A549 (cell line): ENCODE measurements at regions not wholly inside any gene's neighbourhood (a gene's known extent, or its start where the extent isn't known, plus 50 kb on each side); places are given as distances from the start of the nearest gene placed in this dataset.

ENCODE experiments used
- ATAC-seq, 2 experiments: fragments of 200-7000 bp in 1 of 2; fragments of >200 bp in 1 of 2; cut with Nextera tagmentation in 1 of 2; cut with Tn5 transposase in 1 of 2; 3 replicates each; pipeline versions ENCODE4 v1.8.0 to v1.9.1; 2018 to 2020; ENCODE audit warnings: mild to moderate bottlenecking in 1 of 2, moderate library complexity in 1 of 2
- CTCF ChIA-PET: fragments of 300-600 bp; sonication (Branson Sonifier 250); formaldehyde crosslinking; extraction: SDS; loops from one replicate; lab custom pipeline; 2021; ENCODE audit warnings: antibody characterized with exemption, inconsistent platforms; lab: Yijun Ruan, JAX
- POLR2A ChIA-PET: fragments of 350-600 bp; formaldehyde crosslinking; extraction: SDS; loops from one replicate; lab custom pipeline; 2021; ENCODE audit warnings: antibody characterized with exemption, inconsistent platforms; lab: Yijun Ruan, JAX
- DNase-seq, 2 experiments: peaks; one replicate each; pipeline versions ENCODE4 v3.0.0 to v3.0.0-alpha.2; 2011 to 2016; ENCODE audit warnings: low read depth in 1 of 2, low spot score in 1 of 2
- FAIRE-seq: peaks from 2 replicates; lab custom pipeline; 2011; peaks lifted over from hg19 to GRCh38; lab: Jason Lieb, UNC
- H3K27ac ChIP-seq, 2 experiments: fragments of >200 bp; sonication (Bioruptor Twin); formaldehyde crosslinking; 3 replicates each; pipeline ENCODE4 v1.5.1; 2016 to 2017
- H3K4me1 ChIP-seq: fragments of >200 bp; sonication (Bioruptor Twin); formaldehyde crosslinking; 3 replicates; pipeline ENCODE4 v1.6.1; 2016
- H3K4me2 ChIP-seq: fragments of >200 bp; sonication (Bioruptor Twin); formaldehyde crosslinking; 3 replicates; pipeline ENCODE4 v1.6.1; 2016
- H3K4me3 ChIP-seq: fragments of >200 bp; sonication (Bioruptor Twin); formaldehyde crosslinking; 3 replicates; pipeline ENCODE4 v1.5.1; 2016
- H3K9me3 ChIP-seq: fragments of >200 bp; sonication (Bioruptor Twin); formaldehyde crosslinking; 3 replicates; pipeline ENCODE4 v1.6.1; 2016
- CTCF ChIP-seq: fragments of >200 bp; sonication (Bioruptor Twin); formaldehyde crosslinking; IDR thresholded peaks from 3 replicates; pipeline ENCODE4 v1.5.1; 2016
- EHF ChIP-seq: fragments of 250-450 bp; sonication (Bioruptor Pico); IDR thresholded peaks from 2 replicates; pipeline ENCODE4 v1.5.0; 2020; ENCODE audit warnings: mild to moderate bottlenecking
- EHMT2 ChIP-seq: fragments of 200-600 bp; sonication (generic); IDR thresholded peaks from 2 replicates; pipeline ENCODE4 v1.6.1; 2016; ENCODE audit warnings: antibody characterized with exemption, low read depth, mild to moderate bottlenecking, moderate library complexity
- HDAC2 ChIP-seq: fragments of 200-600 bp; sonication (generic); IDR thresholded peaks from 2 replicates; pipeline ENCODE4 v1.6.1; 2016
- HEYL ChIP-seq: fragments of 250-450 bp; sonication (Bioruptor Pico); IDR thresholded peaks from 2 replicates; pipeline ENCODE4 v1.8.0; 2021; ENCODE audit warnings: mild to moderate bottlenecking, moderate library complexity
- HMGXB4 ChIP-seq: fragments of 250-450 bp; sonication (Bioruptor Pico); IDR thresholded peaks from 2 replicates; pipeline ENCODE4 v1.5.0; 2021; ENCODE audit warnings: mild to moderate bottlenecking, moderate library complexity, borderline replicate concordance
- KDM5A ChIP-seq: fragments of 200-600 bp; sonication (generic); IDR thresholded peaks from 2 replicates; pipeline ENCODE4 v1.6.1; 2016; ENCODE audit warnings: antibody characterized with exemption, mild to moderate bottlenecking
- PHF8 ChIP-seq: fragments of 200-600 bp; sonication (generic); IDR thresholded peaks from 2 replicates; pipeline ENCODE4 v1.6.1; 2016; ENCODE audit warnings: low read depth, mild to moderate bottlenecking, antibody characterized with exemption, moderate library complexity, borderline replicate concordance
- RAD21 ChIP-seq, 2 experiments: fragments of >200 bp in 1 of 2; sonication (Bioruptor Twin) in 1 of 2; formaldehyde crosslinking in 1 of 2; IDR thresholded peaks in 1 of 2; conservative IDR thresholded peaks in 1 of 2; 2 replicates in 1 of 2; 3 replicates in 1 of 2; pipeline ENCODE4 v1.6.1; 2012 to 2018; ENCODE audit warnings: inconsistent platforms in 1 of 2
- REST ChIP-seq: fragments of 200-600 bp; sonication (generic); IDR thresholded peaks from 2 replicates; pipeline ENCODE4 v1.6.1; 2016; ENCODE audit warnings: antibody characterized with exemption, mild to moderate bottlenecking, moderate library complexity
- RNF2 ChIP-seq: fragments of 200-600 bp; sonication (generic); IDR thresholded peaks from 2 replicates; pipeline ENCODE4 v1.6.1; 2016; ENCODE audit warnings: low read depth, mild to moderate bottlenecking, antibody characterized with exemption, moderate library complexity, borderline replicate concordance
- SMC3 ChIP-seq: fragments of >200 bp; sonication (Bioruptor Twin); formaldehyde crosslinking; IDR thresholded peaks from 3 replicates; pipeline ENCODE4 v1.6.1; 2018; ENCODE audit warnings: inconsistent platforms
- ZFP36 ChIP-seq: fragments of 450-650 bp; IDR thresholded peaks from 2 replicates; pipeline ENCODE4 v1.6.1; 2014; ENCODE audit warnings: borderline replicate concordance; ENCODE audit not compliant: partially characterized antibody
- WGBS: methylation state at CpG from one replicate; pipeline ENCODE4 v1.1.6; 2017; ENCODE audit errors: missing lambda C conversion rate; 5-methylcytosine and 5-hydroxymethylcytosine counted together
- TF ChIP-seq, protein P1 (sequence below): fragments of 450-650 bp; IDR thresholded peaks from 2 replicates; pipeline ENCODE4 v1.6.1; 2014; ENCODE audit warnings: antibody characterized with exemption

DNA sequence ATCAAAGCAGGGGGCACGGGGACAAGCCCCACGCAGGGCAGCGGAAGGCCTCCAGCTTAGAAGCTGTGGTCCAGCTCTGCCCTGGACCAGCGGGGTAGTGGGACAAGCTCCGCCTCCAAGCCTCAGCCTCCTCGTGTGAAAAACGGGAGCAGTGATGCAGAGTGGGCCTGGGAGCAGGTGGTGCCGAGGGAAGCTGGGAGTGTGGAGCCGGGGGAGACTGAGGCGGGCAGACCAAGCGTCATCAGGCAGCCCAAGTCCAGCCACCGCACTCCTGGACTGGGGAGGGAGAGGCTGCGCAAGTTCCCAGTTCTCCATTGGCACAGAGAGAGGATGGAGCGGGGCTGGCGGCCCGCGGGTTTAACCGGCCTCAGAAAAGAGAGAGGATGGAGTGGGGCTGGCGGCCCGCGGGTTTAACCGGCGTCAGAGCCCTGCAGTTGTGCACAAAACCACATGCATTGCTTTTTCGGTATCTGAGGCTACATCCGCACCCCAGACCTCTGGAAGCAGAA lies 68.1 kb upstream of the PHF21B start:
- TF ChIP-seq HEYL: no peak
- TF ChIP-seq, all 56 proteins: peak for 0
- DNase-seq: no peak
- CTCF ChIA-PET: interaction anchor here (0.6 to 1.1 kb wide), 4 partner anchors 9 to 269 kb away, joined by 3 to 4 read pairs (median 4); no protein-coding TSS in a partner anchor
- Histone ChIP-seq H3K4me2 (no peak overlapping the region), H3K27ac (no peak overlapping the region), H3K4me1 (peaks cover 3% of the 10 kb centered on the region), H3K9me3 (no peaks in the 10 kb centered on the region), H3K4me3 (no peak overlapping the region)
- POLR2A ChIA-PET: no interaction called here
- 24% methylated on average over 15 of the region's 25 CpGs for WGBS
- no peak for ATAC-seq
- no peak for FAIRE-seq

- ChIA-PET CTCF (interaction anchor here (0.8 to 1.9 kb wide), 6 partner anchors 14 to 262 kb away, joined by 3 to 5 read pairs (median 3); no protein-coding TSS in a partner anchor), POLR2A (no interaction called here)
- FAIRE-seq: no peak
- H3K4me1 ChIP-seq: peaks cover 6% of the 10 kb centered on the region; the same call in 2 of the 3 replicates
- peak in 1 of 2 experiments; percentile 37 for DNase-seq
- no peak overlapping the region for H3K27ac ChIP-seq
- H3K4me2 ChIP-seq: no peak overlapping the region
- peak; percentile 49 for TF ChIP-seq CTCF
- TF ChIP-seq SMC3: peak; percentile 40; the same call in 1 of the 3 replicates
- no peak for TF ChIP-seq RNF2
- TF ChIP-seq KDM5A: no peak
- TF ChIP-seq, protein P1, sequence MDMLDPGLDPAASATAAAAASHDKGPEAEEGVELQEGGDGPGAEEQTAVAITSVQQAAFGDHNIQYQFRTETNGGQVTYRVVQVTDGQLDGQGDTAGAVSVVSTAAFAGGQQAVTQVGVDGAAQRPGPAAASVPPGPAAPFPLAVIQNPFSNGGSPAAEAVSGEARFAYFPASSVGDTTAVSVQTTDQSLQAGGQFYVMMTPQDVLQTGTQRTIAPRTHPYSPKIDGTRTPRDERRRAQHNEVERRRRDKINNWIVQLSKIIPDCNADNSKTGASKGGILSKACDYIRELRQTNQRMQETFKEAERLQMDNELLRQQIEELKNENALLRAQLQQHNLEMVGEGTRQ: no peak
- TF ChIP-seq RAD21 (conservative IDR thresholded peaks at IDR 0.05 in 1 of 2, IDR thresholded peaks at IDR 0.05 in 1 of 2): peak; percentile 49 to 65; a peak in 4 of 5 replicates
- peak; percentile 100 for TF ChIP-seq ZFP36
- peak; percentile 32 to 69; a peak in 3 of 6 replicates for ATAC-seq
- WGBS: 41% methylated on average over 9 of the region's 9 CpGs
- H3K4me3 ChIP-seq: no peak overlapping the region
- no peaks in the 10 kb centered on the region for H3K9me3 ChIP-seq
Measured at GRCh38 chr22:45082795-45083194, 73.0 kb upstream of the PHF21B start.

DNA sequence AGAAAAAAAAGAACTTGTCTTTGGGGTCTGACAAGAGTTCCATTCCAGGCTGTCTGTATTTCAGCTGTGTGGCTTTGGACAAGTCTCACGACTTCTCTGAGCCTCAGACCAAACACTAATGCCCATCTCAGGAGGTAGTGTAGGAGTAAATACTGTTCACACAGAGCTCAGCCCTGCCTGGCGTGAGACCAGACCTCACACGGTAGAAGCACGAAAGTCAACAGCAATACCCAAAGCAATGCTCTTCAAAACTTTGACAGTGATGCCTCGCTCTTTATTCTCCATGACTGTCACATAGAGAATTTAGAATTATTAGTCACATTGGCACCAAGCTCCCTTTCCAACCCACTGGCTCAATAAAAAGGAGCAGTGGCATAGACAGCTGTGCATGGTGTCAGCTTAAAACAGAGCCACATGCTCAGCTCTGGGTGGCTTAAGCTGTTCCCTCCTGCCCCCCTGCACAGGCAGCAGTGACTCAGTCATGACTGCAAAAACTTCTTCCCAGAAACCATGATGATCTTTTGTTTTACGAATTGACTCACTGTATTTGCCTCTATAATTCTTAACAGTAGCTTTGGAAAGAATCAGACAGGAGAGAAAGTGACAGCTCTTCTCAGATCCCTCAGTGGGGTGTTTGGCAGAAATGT lies 74.0 kb upstream of the PHF21B start:
- H3K27ac ChIP-seq: no peak overlapping the region
- FAIRE-seq: no peak
- no peaks in the 10 kb centered on the region for H3K9me3 ChIP-seq
- H3K4me3 ChIP-seq: no peak overlapping the region
- peak in 1 of 2 experiments; percentile 18 for DNase-seq
- H3K4me2 ChIP-seq: peak overlapping the region; percentile 16; the same call in 1 of the 3 replicates
- no peak for TF ChIP-seq RNF2
- WGBS: 16% methylated on average over 6 of the region's 6 CpGs
- CTCF ChIA-PET: interaction anchor here (0.7 to 1.8 kb wide), 8 partner anchors 9 to 263 kb away, joined by 3 to 6 read pairs (median 4); no protein-coding TSS in a partner anchor
- POLR2A ChIA-PET: no interaction called here
- ATAC-seq: peak; percentile 56 to 58; a peak in 5 of 6 replicates
- H3K4me1 ChIP-seq: peaks cover 6% of the 10 kb centered on the region; the same call in 2 of the 3 replicates

DNA sequence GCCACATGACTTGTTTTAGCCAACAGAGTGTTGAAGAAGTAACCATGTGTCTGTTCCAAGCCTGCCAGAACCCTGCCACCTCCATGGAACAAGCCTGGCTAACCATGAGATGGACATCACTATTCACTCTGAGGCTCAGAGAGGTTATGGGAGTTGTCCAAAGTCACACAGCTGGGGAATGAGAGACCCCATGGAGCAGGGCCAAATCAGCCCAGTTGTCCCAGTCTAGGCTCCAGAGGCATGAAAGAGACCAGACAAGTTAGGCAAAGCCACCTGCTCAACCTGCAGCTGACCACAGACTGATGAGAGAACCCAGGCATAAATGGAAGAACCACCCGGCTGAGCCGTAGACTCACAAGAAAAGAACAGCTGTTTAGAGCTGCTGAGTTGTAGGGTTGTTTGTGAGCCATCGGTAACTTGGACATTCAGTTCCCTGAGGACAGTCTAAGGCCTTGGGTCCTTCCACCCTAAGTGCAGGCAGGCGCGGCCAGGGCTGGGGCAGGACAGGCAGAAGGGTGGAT lies 74.7 kb upstream of the PHF21B start:
- POLR2A ChIA-PET: no interaction called here
- Histone ChIP-seq H3K4me3 (no peak overlapping the region), H3K4me2 (no peak overlapping the region), H3K27ac (no peak overlapping the region), H3K4me1 (peaks cover 6% of the 10 kb centered on the region; the same call in 2 of the 3 replicates), H3K9me3 (no peaks in the 10 kb centered on the region)
- FAIRE-seq (no peak), ATAC-seq (no peak; a peak in 1 of 6 replicates), DNase-seq (no peak)
- 93% methylated on average over 5 of the region's 5 CpGs for WGBS
- CTCF ChIA-PET: interaction anchor here (1.2 to 1.7 kb wide), 3 partner anchors 9 to 264 kb away, joined by 3 to 6 read pairs (median 5); no protein-coding TSS in a partner anchor
- TF ChIP-seq HMGXB4 (CRISPR knock-in tag) (no peak), PHF8 (no peak), HDAC2 (no peak), CTCF (no peak), REST (no peak), EHF (CRISPR knock-in tag) (no peak), EHMT2 (no peak)
